Neural progenitor cell (in vitro differentiated cells): ENCODE measurements at regions not wholly inside any gene's neighbourhood (a gene's known extent, or its start where the extent isn't known, plus 50 kb on each side); places are given as distances from the start of the nearest gene placed in this dataset.

ENCODE experiments used
- DNase-seq: peaks from one replicate; pipeline ENCODE4 v3.0.0-alpha.2; 2016; ENCODE audit warnings: low spot score
- H2AFZ ChIP-seq: fragments of 200-600 bp; sonication (generic); replicated peaks from 2 replicates; pipeline ENCODE4 v1.6.1; 2016; ENCODE audit warnings: antibody characterized with exemption
- H3F3A ChIP-seq: fragments of 200-600 bp; sonication (generic); 2 replicates; pipeline ENCODE4 v1.6.1; 2016; ENCODE audit warnings: antibody characterized with exemption, low read depth
- H3K27ac ChIP-seq: fragments of 200-600 bp; sonication (generic); 2 replicates; pipeline ENCODE4 v1.5.1; 2016; ENCODE audit warnings: mild to moderate bottlenecking
- H3K27me3 ChIP-seq: fragments of 200-600 bp; sonication (generic); 2 replicates; pipeline ENCODE4 v1.6.1; 2016; ENCODE audit warnings: mild to moderate bottlenecking, moderate library complexity
- H3K36me3 ChIP-seq: fragments of 200-600 bp; sonication (generic); 2 replicates; pipeline ENCODE4 v1.5.1; 2016
- H3K4me1 ChIP-seq: fragments of 200-600 bp; sonication (generic); 2 replicates; pipeline ENCODE4 v1.6.1; 2016; ENCODE audit warnings: mixed run types
- H3K4me2 ChIP-seq: fragments of 200-600 bp; sonication (generic); 2 replicates; pipeline ENCODE4 v1.6.1; 2016
- H3K4me3 ChIP-seq: fragments of 200-600 bp; sonication (generic); 2 replicates; pipeline ENCODE4 v1.5.1; 2016
- H3K79me2 ChIP-seq: fragments of 200-600 bp; sonication (generic); 2 replicates; pipeline ENCODE4 v1.6.1; 2016; ENCODE audit warnings: low read depth
- H3K9ac ChIP-seq: fragments of 200-600 bp; sonication (generic); 2 replicates; pipeline ENCODE4 v1.6.1; 2016
- H3K9me3 ChIP-seq: fragments of 200-600 bp; sonication (generic); 2 replicates; pipeline ENCODE4 v1.5.1; 2016; ENCODE audit warnings: low read depth
- H4K20me1 ChIP-seq: fragments of 200-600 bp; sonication (generic); 2 replicates; pipeline ENCODE4 v1.6.1; 2016; ENCODE audit warnings: low read depth
- H3K27ac Mint-ChIP-seq: 3 replicates; pipeline ENCODE4 v1.8.0; 2021; ENCODE audit warnings: mixed read lengths
- H3K27me3 Mint-ChIP-seq: 2 replicates; pipeline ENCODE4 v1.8.0; 2022; ENCODE audit warnings: low read depth, mild to moderate bottlenecking, inconsistent platforms, moderate library complexity, mixed read lengths; ENCODE audit not compliant: insufficient read depth
- H3K36me3 Mint-ChIP-seq: 3 replicates; pipeline ENCODE4 v1.8.0; 2021; ENCODE audit warnings: mixed read lengths
- H3K4me1 Mint-ChIP-seq: 3 replicates; pipeline ENCODE4 v1.8.0; 2021; ENCODE audit warnings: mixed read lengths
- H3K4me3 Mint-ChIP-seq: 3 replicates; pipeline ENCODE4 v1.8.0; 2021; ENCODE audit warnings: mild to moderate bottlenecking, moderate library complexity, mixed read lengths
- H3K9me3 Mint-ChIP-seq: 3 replicates; pipeline ENCODE4 v1.8.0; 2020; ENCODE audit warnings: mixed read lengths
- CTCF ChIP-seq: fragments of 200-600 bp; sonication (generic); IDR thresholded peaks from 2 replicates; pipeline ENCODE4 v1.5.1; 2017; ENCODE audit warnings: antibody characterized with exemption, mild to moderate bottlenecking
- EZH2 ChIP-seq: fragments of 200-600 bp; sonication (generic); IDR thresholded peaks from 2 replicates; pipeline ENCODE4 v1.6.1; 2017; ENCODE audit warnings: antibody characterized with exemption, mild to moderate bottlenecking, moderate library complexity
- EZH2phosphoT487 ChIP-seq: fragments of 200-600 bp; sonication (generic); IDR thresholded peaks from 2 replicates; pipeline ENCODE4 v1.6.1; 2017; ENCODE audit warnings: antibody characterized with exemption

GRCh38 chr9:12266758-12267157 lies 426.4 kb upstream of the TYRP1 start:
- Histone ChIP-seq H2AFZ (no peak overlapping the region), H3K4me3 (no peak overlapping the region), H3K27ac (no peak overlapping the region), H3K9me3 (no peaks in the 10 kb centered on the region), H3K27me3 (no peaks in the 10 kb centered on the region), H4K20me1 (no peaks in the 10 kb centered on the region), H3K4me2 (no peak overlapping the region), H3F3A (no peaks in the 10 kb centered on the region), H3K9ac (no peak overlapping the region), H3K36me3 (no peaks in the 10 kb centered on the region), H3K4me1 (no peaks in the 10 kb centered on the region), H3K79me2 (no peaks in the 10 kb centered on the region)
- no peak for DNase-seq
- Mint-ChIP-seq H3K4me3 (no peak overlapping the region), H3K9me3 (no peaks in the 10 kb centered on the region), H3K27ac (no peak overlapping the region), H3K36me3 (no peaks in the 10 kb centered on the region), H3K4me1 (no peaks in the 10 kb centered on the region), H3K27me3 (no peaks in the 10 kb centered on the region)
- TF ChIP-seq EZH2phosphoT487 (no peak), CTCF (no peak), EZH2 (no peak)

GRCh38 chr9:12271421-12271891 lies 421.7 kb upstream of the TYRP1 start:
- Histone ChIP-seq H3K9ac (no peak overlapping the region), H3K4me3 (no peak overlapping the region), H4K20me1 (no peaks in the 10 kb centered on the region), H3K9me3 (no peaks in the 10 kb centered on the region), H2AFZ (peak overlapping the region; percentile 36), H3K36me3 (no peaks in the 10 kb centered on the region), H3F3A (no peaks in the 10 kb centered on the region), H3K27me3 (no peaks in the 10 kb centered on the region), H3K27ac (no peak overlapping the region), H3K79me2 (no peaks in the 10 kb centered on the region), H3K4me1 (no peaks in the 10 kb centered on the region), H3K4me2 (no peak overlapping the region)
- H3K36me3 Mint-ChIP-seq = no peaks in the 10 kb centered on the region
- H3K27me3 Mint-ChIP-seq = no peaks in the 10 kb centered on the region
- H3K9me3 Mint-ChIP-seq = no peaks in the 10 kb centered on the region
- TF ChIP-seq CTCF = no peak
- no peak for TF ChIP-seq EZH2phosphoT487
- TF ChIP-seq EZH2 = no peak
- H3K4me1 Mint-ChIP-seq = peaks cover 22% of the 10 kb centered on the region
- no peak overlapping the region for H3K4me3 Mint-ChIP-seq
- no peak for DNase-seq
- H3K27ac Mint-ChIP-seq = no peak overlapping the region

GRCh38 chr9:12272471-12273120 lies 420.6 kb upstream of the TYRP1 start:
- no peak overlapping the region for H3K4me3 Mint-ChIP-seq
- no peaks in the 10 kb centered on the region for H3K9me3 ChIP-seq
- H3K27me3 Mint-ChIP-seq = no peaks in the 10 kb centered on the region
- no peaks in the 10 kb centered on the region for H4K20me1 ChIP-seq
- H3K27ac Mint-ChIP-seq = no peak overlapping the region
- H3K9me3 Mint-ChIP-seq = no peaks in the 10 kb centered on the region
- H3K4me2 ChIP-seq = no peak overlapping the region
- no peaks in the 10 kb centered on the region for H3K4me1 ChIP-seq
- H3K79me2 ChIP-seq = no peaks in the 10 kb centered on the region
- H3K27me3 ChIP-seq = no peaks in the 10 kb centered on the region
- H3K36me3 Mint-ChIP-seq = no peaks in the 10 kb centered on the region
- no peak overlapping the region for H3K27ac ChIP-seq
- TF ChIP-seq EZH2phosphoT487 = no peak
- no peak for TF ChIP-seq EZH2
- TF ChIP-seq CTCF = no peak
- no peak for DNase-seq
- H3K9ac ChIP-seq = no peak overlapping the region
- no peaks in the 10 kb centered on the region for H3K36me3 ChIP-seq
- peaks cover 26% of the 10 kb centered on the region for H3K4me1 Mint-ChIP-seq
- H3F3A ChIP-seq = no peaks in the 10 kb centered on the region
- no peak overlapping the region for H2AFZ ChIP-seq
- H3K4me3 ChIP-seq = no peak overlapping the region
